ENCODE measurements at regions not wholly inside any gene's neighbourhood (a gene's known extent, or its start where the extent isn't known, plus 50 kb on each side); places are given as distances from the start of the nearest gene placed in this dataset.

DNA sequence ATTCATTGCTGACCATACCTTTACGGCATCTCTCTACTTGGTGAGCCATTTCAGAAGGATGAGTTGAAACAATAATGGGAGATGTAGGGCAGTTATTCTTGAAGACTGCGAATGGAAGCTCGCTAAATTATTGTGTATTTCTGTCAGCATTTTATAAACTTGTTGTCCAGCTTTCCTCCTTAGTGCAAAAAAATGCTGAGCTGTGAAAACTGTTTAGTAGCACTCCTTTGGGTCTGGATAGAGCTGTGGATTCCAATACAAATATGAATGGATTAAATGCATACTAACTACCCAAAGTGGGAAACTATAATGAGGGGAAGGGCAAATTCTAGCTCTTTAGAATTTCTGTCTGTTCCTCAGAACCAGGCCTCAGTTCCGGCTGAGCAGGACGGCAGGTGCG lies 461.6 kb downstream of the TXNL1 start:
- POLR2A ChIA-PET: no interaction called here
- no TSS peak for BruUV-seq (replicated peaks)
- Histone ChIP-seq H3K4me2 (ENCODE audit: insufficient read depth, low read length) (no peak overlapping the region), H3K4me1 (replicated peaks in 1 of 2; ENCODE audit: control insufficient read depth in 2 of 2, insufficient read depth in 2 of 2, low read length in 2 of 2) (no peaks in the 10 kb centered on the region), H3K27me3 (ENCODE audit: control insufficient read depth in 2 of 2, insufficient read depth in 2 of 2, low read length in 2 of 2) (no peaks in the 10 kb centered on the region), H3K9me3 (replicated peaks; ENCODE audit: control insufficient read depth, insufficient read depth, low read depth, low read length) (no peaks in the 10 kb centered on the region), H3K36me3 (ENCODE audit: control insufficient read depth, insufficient read depth, low read length) (no peaks in the 10 kb centered on the region), H3K79me2 (ENCODE audit: control insufficient read depth, insufficient read depth, low read length) (no peaks in the 10 kb centered on the region), H3K4me3 (no peak overlapping the region), H2AFZ (ENCODE audit: low read depth, low read length) (no peak overlapping the region), H4K20me1 (replicated peaks; ENCODE audit: control insufficient read depth, insufficient read depth, low read length) (no peaks in the 10 kb centered on the region), H3K9ac (ENCODE audit: insufficient read depth in 1 of 2, low read depth in 2 of 2, low read length in 2 of 2) (no peak overlapping the region), H3K9me1 (ENCODE audit: control insufficient read depth, insufficient read depth, low read length) (no peaks in the 10 kb centered on the region), H3K27ac (ENCODE audit: extremely low read depth, low read depth, low read length) (no peak overlapping the region)
- CTCF ChIA-PET (ENCODE audit: low intra/inter-chr PET ratio): no interaction called here
- FAIRE-seq (no peak), DNase-seq (ENCODE audit: extremely low read depth in 1 of 4, low spot score in 3 of 4) (no peak), ATAC-seq (no peak)
- no peak for TF ChIP-seq ELF4 (CRISPR knock-in tag; IDR thresholded peaks at IDR 0.05)
- TF ChIP-seq MAFK (IDR thresholded peaks at IDR 0.05; ENCODE audit: low read length): peak; percentile 4; the same call in 1 of the 2 replicates
- TF ChIP-seq ZNF780A (CRISPR knock-in tag; IDR thresholded peaks at IDR 0.05): no peak
- TF ChIP-seq NBN (IDR thresholded peaks at IDR 0.05; ENCODE audit: low read depth): no peak
- peak; percentile 12; the same call in 1 of the 2 replicates for TF ChIP-seq MAFF (IDR thresholded peaks at IDR 0.05; ENCODE audit: low read length)
- 0 out of 2 replicates have a peak, but pooled peaks have one; percentile 35 for TF ChIP-seq ZNF316 (IDR thresholded peaks at IDR 0.05)
- TF ChIP-seq SUPT5H (IDR thresholded peaks at IDR 0.05): no peak
- in situ Hi-C loops (cut with MboI) (no loop called here), intact Hi-C loops (cut with micrococcal nuclease) (no loop called here)
- whole genome bisulfite sequencing (ENCODE audit: insufficient coverage, low coverage, missing lambda C conversion rate): 0% methylated on average over 6 of the region's 6 CpGs

DNA sequence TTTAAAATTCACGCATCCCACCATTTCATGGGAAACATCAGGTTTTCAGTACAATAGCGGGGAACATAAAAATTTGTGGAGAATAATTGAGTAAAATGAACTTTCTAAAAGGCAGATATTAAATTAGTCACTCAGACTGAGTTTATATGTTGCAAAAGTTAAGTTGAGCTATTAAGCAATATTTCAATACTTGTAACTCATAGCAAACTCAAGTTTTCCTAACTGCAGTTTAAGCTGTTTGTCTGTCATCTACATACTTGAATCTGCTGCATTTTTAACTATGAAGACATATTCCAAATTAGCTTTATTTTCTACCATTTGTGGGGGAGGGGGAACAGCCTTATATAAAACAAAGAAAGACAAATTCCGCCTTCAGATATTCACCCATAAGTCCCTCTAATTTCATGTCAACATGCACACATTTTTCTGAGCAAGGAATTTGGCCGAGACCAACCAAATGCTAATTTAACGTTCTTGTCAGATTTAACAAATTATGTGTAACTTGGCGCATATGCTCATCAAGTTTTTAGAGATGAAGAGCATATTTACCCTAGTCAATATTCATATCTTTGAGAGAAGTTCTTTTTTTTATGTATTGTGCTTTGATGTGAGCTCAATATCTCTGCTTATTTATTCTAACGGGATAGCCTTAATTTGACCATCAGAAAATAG lies 462.9 kb downstream of the TXNL1 start:
- no TSS peak for BruUV-seq (replicated peaks)
- ATAC-seq (no peak), DNase-seq (ENCODE audit: extremely low read depth in 1 of 4, low spot score in 3 of 4) (no peak), FAIRE-seq (no peak)
- H3K36me3 ChIP-seq (ENCODE audit: control insufficient read depth, insufficient read depth, low read length): no peaks in the 10 kb centered on the region
- intact Hi-C loops (cut with micrococcal nuclease): no loop called here
- H3K4me1 ChIP-seq (replicated peaks in 1 of 2; ENCODE audit: control insufficient read depth in 2 of 2, insufficient read depth in 2 of 2, low read length in 2 of 2): no peaks in the 10 kb centered on the region
- no peak overlapping the region for H3K4me2 ChIP-seq (ENCODE audit: insufficient read depth, low read length)
- in situ Hi-C loops (cut with MboI): no loop called here
- TF ChIP-seq DDX20 (tag; IDR thresholded peaks at IDR 0.05; ENCODE audit: low read depth): no peak
- no peak for TF ChIP-seq ZNF445 (CRISPR knock-in tag; IDR thresholded peaks at IDR 0.05; ENCODE audit: low read depth)
- TF ChIP-seq KAT8 (IDR thresholded peaks at IDR 0.05; ENCODE audit: low read depth): no peak
- TF ChIP-seq YBX1 (IDR thresholded peaks at IDR 0.05): no peak
- no peak for TF ChIP-seq LARP7 (IDR thresholded peaks at IDR 0.05)
- TF ChIP-seq ZNF197 (CRISPR knock-in tag; IDR thresholded peaks at IDR 0.05; ENCODE audit: low read depth): no peak
- no peak overlapping the region for H3K27ac ChIP-seq (ENCODE audit: extremely low read depth, low read depth, low read length)
- H3K9me1 ChIP-seq (ENCODE audit: control insufficient read depth, insufficient read depth, low read length): no peaks in the 10 kb centered on the region
- POLR2A ChIA-PET: no interaction called here
- H4K20me1 ChIP-seq (replicated peaks; ENCODE audit: control insufficient read depth, insufficient read depth, low read length): no peaks in the 10 kb centered on the region
- no peaks in the 10 kb centered on the region for H3K27me3 ChIP-seq (ENCODE audit: control insufficient read depth in 2 of 2, insufficient read depth in 2 of 2, low read length in 2 of 2)
- no peak overlapping the region for H3K4me3 ChIP-seq
- 0% methylated on average over 7 of the region's 7 CpGs for WGBS (ENCODE audit: insufficient coverage, low coverage, missing lambda C conversion rate)
- no peaks in the 10 kb centered on the region for H3K79me2 ChIP-seq (ENCODE audit: control insufficient read depth, insufficient read depth, low read length)
- no peak overlapping the region for H2AFZ ChIP-seq (ENCODE audit: low read depth, low read length)
- CTCF ChIA-PET (ENCODE audit: low intra/inter-chr PET ratio): no interaction called here
- no peaks in the 10 kb centered on the region for H3K9me3 ChIP-seq (replicated peaks; ENCODE audit: control insufficient read depth, insufficient read depth, low read depth, low read length)
- H3K9ac ChIP-seq (ENCODE audit: insufficient read depth in 1 of 2, low read depth in 2 of 2, low read length in 2 of 2): no peak overlapping the region
